ENCODE measurements at regions not wholly inside any gene's neighbourhood (a gene's known extent, or its start where the extent isn't known, plus 50 kb on each side); places are given as distances from the start of the nearest gene placed in this dataset.

DNA sequence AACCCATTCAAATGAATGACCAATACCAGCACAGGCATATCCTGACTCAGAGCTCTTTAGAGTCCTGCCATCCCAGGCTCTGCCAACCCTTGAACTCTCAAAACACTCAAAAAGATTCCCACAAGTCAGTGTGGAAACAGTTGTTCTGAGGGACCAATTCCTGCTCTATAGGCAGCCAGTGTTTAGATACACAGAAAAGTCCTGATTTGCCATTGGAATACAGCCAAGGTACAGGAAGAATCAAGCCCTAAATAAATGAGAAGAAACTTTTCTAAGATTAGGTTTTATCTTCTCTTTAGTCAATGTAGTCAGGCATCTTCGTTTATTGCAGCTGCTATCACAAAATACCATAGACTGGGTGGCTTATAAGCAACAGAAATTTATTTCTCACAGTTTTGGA is 626.8 kb upstream of the ARID1B start:
- Histone ChIP-seq H3K4me1 (no peaks in the 10 kb centered on the region), H3K27me3 (no peaks in the 10 kb centered on the region), H3K36me3 (no peaks in the 10 kb centered on the region), H3K9me3 (no peaks in the 10 kb centered on the region), H3K27ac (no peak overlapping the region), H3K4me3 (no peak overlapping the region)
- TF ChIP-seq EP300 (IDR thresholded peaks at IDR 0.05) (no peak), POLR2AphosphoS5 (IDR thresholded peaks at IDR 0.05) (no peak), POLR2A (IDR thresholded peaks at IDR 0.05) (no peak)
- TF ChIP-seq, protein P1, sequence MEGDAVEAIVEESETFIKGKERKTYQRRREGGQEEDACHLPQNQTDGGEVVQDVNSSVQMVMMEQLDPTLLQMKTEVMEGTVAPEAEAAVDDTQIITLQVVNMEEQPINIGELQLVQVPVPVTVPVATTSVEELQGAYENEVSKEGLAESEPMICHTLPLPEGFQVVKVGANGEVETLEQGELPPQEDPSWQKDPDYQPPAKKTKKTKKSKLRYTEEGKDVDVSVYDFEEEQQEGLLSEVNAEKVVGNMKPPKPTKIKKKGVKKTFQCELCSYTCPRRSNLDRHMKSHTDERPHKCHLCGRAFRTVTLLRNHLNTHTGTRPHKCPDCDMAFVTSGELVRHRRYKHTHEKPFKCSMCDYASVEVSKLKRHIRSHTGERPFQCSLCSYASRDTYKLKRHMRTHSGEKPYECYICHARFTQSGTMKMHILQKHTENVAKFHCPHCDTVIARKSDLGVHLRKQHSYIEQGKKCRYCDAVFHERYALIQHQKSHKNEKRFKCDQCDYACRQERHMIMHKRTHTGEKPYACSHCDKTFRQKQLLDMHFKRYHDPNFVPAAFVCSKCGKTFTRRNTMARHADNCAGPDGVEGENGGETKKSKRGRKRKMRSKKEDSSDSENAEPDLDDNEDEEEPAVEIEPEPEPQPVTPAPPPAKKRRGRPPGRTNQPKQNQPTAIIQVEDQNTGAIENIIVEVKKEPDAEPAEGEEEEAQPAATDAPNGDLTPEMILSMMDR (IDR thresholded peaks at IDR 0.05), result no peak
- ATAC-seq (ENCODE audit: low FRiP score in 2 of 2) (no peak), DNase-seq (no peak)
- WGBS, 2 donors, result 78 to 79% methylated on average over 1 of the region's 1 CpG

DNA sequence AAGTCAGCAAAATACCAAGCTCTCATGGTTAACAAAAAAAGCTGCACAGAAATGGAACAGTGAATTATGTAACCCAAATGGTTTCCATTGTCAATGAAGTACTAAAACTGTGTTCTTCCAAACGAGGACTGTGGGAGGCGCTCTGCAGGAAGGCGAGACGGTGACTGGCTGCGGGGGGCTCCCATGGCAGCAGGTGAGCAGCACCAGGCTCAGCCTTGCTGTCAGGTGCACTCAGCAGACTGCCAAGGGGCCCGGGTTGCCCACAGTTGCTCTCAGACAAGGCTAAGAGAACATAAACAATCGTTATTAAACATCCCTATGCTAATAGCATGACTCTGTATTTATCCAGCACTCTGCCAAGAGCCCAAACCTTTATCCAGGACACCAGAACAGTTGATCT is 630.3 kb upstream of the ARID1B start:
- peak in 1 of 2 donors; percentile 43 for DNase-seq

DNA sequence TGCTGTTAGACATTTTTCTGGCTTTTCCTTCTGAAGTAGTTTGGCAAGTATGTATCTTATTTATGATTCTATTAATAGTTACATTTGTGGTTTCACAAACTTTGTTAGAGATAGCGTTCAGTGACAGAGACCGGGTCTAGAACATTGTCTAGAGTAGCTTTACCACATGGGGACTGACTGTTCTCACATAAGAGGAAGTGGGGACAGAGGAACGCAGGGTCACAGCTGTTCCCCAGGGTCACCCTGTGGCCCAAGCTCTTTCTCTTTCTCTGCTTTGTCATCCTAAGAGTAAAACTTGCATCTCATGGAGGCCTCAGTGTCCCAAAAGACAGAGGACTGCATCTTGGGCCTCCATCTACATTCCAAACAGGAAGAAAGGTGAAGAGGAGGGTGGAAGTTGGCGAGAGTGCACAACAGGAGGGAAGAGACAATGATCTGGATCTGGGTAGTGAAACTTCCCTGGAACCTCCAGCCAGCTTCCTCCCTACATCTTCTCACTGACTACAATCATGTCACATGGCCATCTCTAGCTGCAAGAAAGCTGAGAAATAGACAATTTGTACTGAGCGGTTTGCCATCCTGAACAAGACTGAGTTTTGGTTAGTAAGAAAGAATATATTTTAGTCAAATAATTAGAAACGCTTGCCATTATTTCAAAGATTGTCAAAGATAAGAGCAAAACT is 645.8 kb upstream of the ARID1B start:
- WGBS, 2 donors, result 67 to 72% methylated on average over 6 of the region's 6 CpGs
- peak in 1 of 2 donors; percentile 22 for DNase-seq
- H3K36me3 ChIP-seq, result no peaks in the 10 kb centered on the region

More for the DNA sequence above, 630.3 kb upstream of the ARID1B start:
- 66 to 70% methylated on average over 7 of the region's 7 CpGs for WGBS, 2 donors
- H3K36me3 ChIP-seq, result no peaks in the 10 kb centered on the region
- H3K27me3 ChIP-seq, result no peaks in the 10 kb centered on the region
- TF ChIP-seq, protein P1 (IDR thresholded peaks at IDR 0.05), result no peak
- TF ChIP-seq POLR2A (IDR thresholded peaks at IDR 0.05) (no peak), POLR2AphosphoS5 (IDR thresholded peaks at IDR 0.05) (no peak), EP300 (IDR thresholded peaks at IDR 0.05) (no peak)
- H3K9me3 ChIP-seq, result peaks cover 0 to 10% (median 3%) of the 10 kb centered on the region in 4 donors
- no peak overlapping the region for H3K27ac ChIP-seq
- H3K4me3 ChIP-seq, result no peak overlapping the region
- H3K4me1 ChIP-seq, result no peaks in the 10 kb centered on the region
- no peak for ATAC-seq (ENCODE audit: low FRiP score in 2 of 2)

DNA sequence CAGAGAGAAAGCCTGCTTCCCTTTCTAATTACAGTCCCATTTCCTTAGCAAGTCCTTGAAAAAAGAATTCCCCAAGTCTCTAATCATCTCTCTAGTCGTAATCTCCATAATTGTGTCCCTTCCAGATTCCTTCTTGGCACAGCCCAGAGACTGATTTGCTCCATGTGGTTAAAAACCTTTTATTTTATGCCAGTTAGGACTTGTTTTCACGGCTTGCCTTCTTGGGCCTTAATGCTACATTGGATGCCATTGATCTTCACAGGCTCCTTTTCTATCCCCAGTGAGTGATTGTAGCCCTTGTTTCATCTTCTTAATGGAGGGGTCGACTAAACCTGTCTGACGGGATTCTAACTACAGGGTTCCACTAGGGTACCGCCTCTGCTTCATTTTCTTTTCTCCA is 650.6 kb upstream of the ARID1B start:
- ATAC-seq (ENCODE audit: low FRiP score in 2 of 2) (no peak), DNase-seq (no peak)
- TF ChIP-seq POLR2A (IDR thresholded peaks at IDR 0.05) (no peak), POLR2AphosphoS5 (IDR thresholded peaks at IDR 0.05) (no peak)
- TF ChIP-seq, protein P1 (IDR thresholded peaks at IDR 0.05), result no peak
- Histone ChIP-seq H3K9me3 (no peaks in the 10 kb centered on the region), H3K4me1 (no peaks in the 10 kb centered on the region), H3K27ac (no peak overlapping the region), H3K36me3 (no peaks in the 10 kb centered on the region), H3K4me3 (no peak overlapping the region), H3K27me3 (no peaks in the 10 kb centered on the region)
- 63 to 72% methylated on average over 5 of the region's 5 CpGs for WGBS, 2 donors

More for the DNA sequence above, 645.8 kb upstream of the ARID1B start:
- H3K9me3 ChIP-seq, result no peaks in the 10 kb centered on the region
- peak in 1 of 4 donors; percentile 13 for TF ChIP-seq EP300 (IDR thresholded peaks at IDR 0.05)
- TF ChIP-seq POLR2AphosphoS5 (IDR thresholded peaks at IDR 0.05), result no peak
- H3K27me3 ChIP-seq, result no peaks in the 10 kb centered on the region
- peak overlapping the region in 1 of 4 donors; percentile 26 for H3K27ac ChIP-seq
- peak in 1 of 2 donors; percentile 74 for ATAC-seq (ENCODE audit: low FRiP score in 2 of 2)
- no peak overlapping the region for H3K4me3 ChIP-seq
- no peaks in the 10 kb centered on the region for H3K4me1 ChIP-seq

DNA sequence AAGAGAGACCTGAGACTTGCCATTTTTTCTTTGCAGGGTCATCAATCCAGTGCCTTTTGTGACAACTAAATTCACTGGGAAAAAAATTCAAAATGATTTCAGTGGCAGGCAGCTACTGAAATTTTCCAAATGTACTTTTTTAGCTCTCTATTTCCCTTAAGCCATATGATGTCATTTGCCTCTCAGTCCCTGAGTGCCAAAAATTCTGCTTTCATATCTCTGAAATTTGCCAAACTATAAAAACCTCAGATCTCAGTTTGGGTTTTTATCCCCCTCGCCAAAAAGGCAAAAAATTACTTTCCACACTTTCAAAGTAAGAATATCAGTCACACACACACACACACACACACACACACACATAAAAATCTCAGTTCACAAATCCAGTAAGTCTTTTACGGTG is 651.3 kb upstream of the ARID1B start:
- H3K4me3 ChIP-seq, result no peak overlapping the region
- no peaks in the 10 kb centered on the region for H3K9me3 ChIP-seq
- H3K27me3 ChIP-seq, result no peaks in the 10 kb centered on the region
- peak overlapping the region in 1 of 4 donors; percentile 2 for H3K27ac ChIP-seq
- no peaks in the 10 kb centered on the region for H3K36me3 ChIP-seq
- no peaks in the 10 kb centered on the region for H3K4me1 ChIP-seq
- TF ChIP-seq, protein P1 (IDR thresholded peaks at IDR 0.05), result no peak
- no peak for TF ChIP-seq POLR2A (IDR thresholded peaks at IDR 0.05)
- no peak for TF ChIP-seq EP300 (IDR thresholded peaks at IDR 0.05)
- no peak for TF ChIP-seq POLR2AphosphoS5 (IDR thresholded peaks at IDR 0.05)
- no peak for DNase-seq
- WGBS, 2 donors, result 67 to 76% methylated on average over 2 of the region's 2 CpGs
- ATAC-seq (ENCODE audit: low FRiP score in 2 of 2), result no peak

All from upper lobe of left lung (tissue), 6 donors.